ENCODE measurements at regions not wholly inside any gene's neighbourhood (a gene's known extent, or its start where the extent isn't known, plus 50 kb on each side); places are given as distances from the start of the nearest gene placed in this dataset.

- Histone ChIP-seq H2AFZ (no peak overlapping the region), H4K20me1 (replicated peaks; ENCODE audit: insufficient read depth) (no peaks in the 10 kb centered on the region), H3K9me2 (ENCODE audit: insufficient read depth) (no peaks in the 10 kb centered on the region), H3K27ac (ENCODE audit: low read depth) (no peak overlapping the region), H3F3A (replicated peaks; ENCODE audit: low read depth) (no peaks in the 10 kb centered on the region), H3K4me3 (no peak overlapping the region), H3K36me3 (ENCODE audit: insufficient read depth) (no peaks in the 10 kb centered on the region), H3K79me2 (replicated peaks; ENCODE audit: insufficient read depth) (no peaks in the 10 kb centered on the region), H3K4me1 (ENCODE audit: insufficient read depth) (peaks cover 8% of the 10 kb centered on the region; the same call in 1 of the 2 replicates), H3K4me2 (no peak overlapping the region), H3K27me3 (ENCODE audit: insufficient read depth) (no peaks in the 10 kb centered on the region)
- H3K4me3 Mint-ChIP-seq, result no peak overlapping the region
- H3K27me3 Mint-ChIP-seq (ENCODE audit: insufficient read depth, low read depth, poor library complexity), result peaks cover 2% of the 10 kb centered on the region
- H3K36me3 Mint-ChIP-seq (ENCODE audit: low read depth), result no peaks in the 10 kb centered on the region
- ATAC-seq (no peak), DNase-seq (ENCODE audit: low spot score) (no peak)
- no peak overlapping the region; the same call in 1 of the 2 replicates for H3K27ac Mint-ChIP-seq
- TF ChIP-seq NANOG (IDR thresholded peaks at IDR 0.05; ENCODE audit: borderline replicate concordance), result no peak
- no peak for TF ChIP-seq EZH2phosphoT487 (IDR thresholded peaks at IDR 0.05; ENCODE audit: unreplicated experiment)
- TF ChIP-seq ZNF114 (CRISPR knock-in tag; IDR thresholded peaks at IDR 0.05), result no peak
- no peak for TF ChIP-seq ZNF331 (CRISPR knock-in tag; IDR thresholded peaks at IDR 0.05; ENCODE audit: low read depth)
- TF ChIP-seq EZH2 (IDR thresholded peaks at IDR 0.05; ENCODE audit: low read depth, unreplicated experiment), result no peak
- no peak for TF ChIP-seq CREB1 (CRISPR knock-in tag; IDR thresholded peaks at IDR 0.05; ENCODE audit: low read depth)
- no peak for TF ChIP-seq CTCF (conservative IDR thresholded peaks at IDR 0.05; ENCODE audit: low read depth in 2 of 2)
- no peak for TF ChIP-seq REST (IDR thresholded peaks at IDR 0.05; ENCODE audit: unreplicated experiment)
- no peak for TF ChIP-seq STAT1 (IDR thresholded peaks at IDR 0.05; ENCODE audit: unreplicated experiment)
- no peak for TF ChIP-seq POLR2AphosphoS5 (IDR thresholded peaks at IDR 0.05; ENCODE audit: low read depth)
- TF ChIP-seq JUNB (IDR thresholded peaks at IDR 0.05; ENCODE audit: unreplicated experiment), result no peak
- TF ChIP-seq ETS1 (IDR thresholded peaks at IDR 0.05), result no peak
- no peak for TF ChIP-seq ZNF462 (CRISPR knock-in tag; IDR thresholded peaks at IDR 0.05)
- peaks cover 16% of the 10 kb centered on the region for H3K4me1 Mint-ChIP-seq
- no peaks in the 10 kb centered on the region for H3K9me3 Mint-ChIP-seq
Measured at GRCh38 chr18:40079786-40080185, 1875.2 kb upstream of the PIK3C3 start.

Data from GM23338 (cell line).